Urinary bladder (tissue), 3 donors: ENCODE measurements at regions not wholly inside any gene's neighbourhood (a gene's known extent, or its start where the extent isn't known, plus 50 kb on each side); places are given as distances from the start of the nearest gene placed in this dataset.
A peak's percentile ranks its signal among the peaks of the same experiment; 100 is the strongest.
"Not testable (repeated sequence)": the region's sequence is repeated elsewhere in the genome, so short reads cannot be mapped to it uniquely, and the experiment has no call there.

Source experiments
- DNase-seq: peaks from one replicate; pipeline ENCODE4 v3.0.0-alpha.2; 2015; ENCODE audit errors: extremely low spot score
- H3K27ac ChIP-seq: one replicate; pipeline ENCODE4 v1.5.1; 2013; ENCODE audit warnings: low read depth, mild to moderate bottlenecking, moderate library complexity
- H3K36me3 ChIP-seq: one replicate; pipeline ENCODE4 v1.6.1; 2013; ENCODE audit warnings: mild to moderate bottlenecking, moderate library complexity; ENCODE audit not compliant: insufficient read depth
- H3K4me1 ChIP-seq: one replicate; pipeline ENCODE4 v1.6.1; 2013; ENCODE audit warnings: mild to moderate bottlenecking, moderate library complexity; ENCODE audit not compliant: insufficient read depth
- H3K4me3 ChIP-seq: one replicate; pipeline ENCODE4 v1.5.1; 2013; ENCODE audit warnings: low read depth, low read length
- WGBS: extraction: QIAGEN DNeasy Blood & Tissue Kit; methylation state at CpG from one replicate; pipeline ENCODE4 v1.1.7; 2013; 5-methylcytosine and 5-hydroxymethylcytosine counted together
- donor health status: healthy with polysubstance abuse.
- donor health status: healthy.

- H3K27ac ChIP-seq = no peak overlapping the region
- DNase-seq = no peak
- no peaks in the 10 kb centered on the region for H3K4me1 ChIP-seq
- H3K4me3 ChIP-seq = no peak overlapping the region
- H3K36me3 ChIP-seq = no peaks in the 10 kb centered on the region
- 98% methylated on average over 1 of the region's 1 CpG for WGBS
Measured at GRCh38 chr2:175815537-175815936, 186.5 kb downstream of the LNPK start.

DNA sequence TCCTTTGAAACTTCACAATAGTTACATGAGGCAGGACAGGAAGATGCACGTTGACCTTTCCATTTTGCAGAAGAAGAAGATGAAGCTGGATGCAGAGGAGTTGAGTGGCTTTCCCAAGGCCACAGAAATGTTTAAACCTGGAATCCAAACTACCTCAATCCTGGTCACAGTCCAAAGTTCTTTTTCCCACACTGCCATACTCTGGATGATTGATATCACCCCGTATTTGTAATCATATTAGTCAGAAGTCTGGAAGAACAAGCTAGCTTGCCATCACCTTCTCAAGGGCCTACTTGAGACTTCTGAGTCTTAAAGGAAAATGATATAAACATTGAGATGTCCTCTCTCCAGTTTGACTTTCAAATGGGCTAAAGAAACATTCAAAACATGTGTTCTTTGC lies 190.1 kb downstream of the LNPK start:
- no peak for DNase-seq
- Histone ChIP-seq H3K4me3 (no peak overlapping the region), H3K4me1 (no peaks in the 10 kb centered on the region), H3K27ac (no peak overlapping the region), H3K36me3 (no peaks in the 10 kb centered on the region)
- WGBS = 77% methylated on average over 2 of the region's 2 CpGs

GRCh38 chr2:175808858-175809257 lies 193.2 kb downstream of the LNPK start:
- no peaks in the 10 kb centered on the region for H3K4me1 ChIP-seq
- DNase-seq = no peak
- H3K4me3 ChIP-seq = no peak overlapping the region
- 98% methylated on average over 1 of the region's 1 CpG for WGBS
- no peaks in the 10 kb centered on the region for H3K36me3 ChIP-seq
- H3K27ac ChIP-seq = no peak overlapping the region

GRCh38 chr2:175808078-175808477 lies 194.0 kb downstream of the LNPK start:
- H3K4me1 ChIP-seq = no peaks in the 10 kb centered on the region
- H3K36me3 ChIP-seq = no peaks in the 10 kb centered on the region
- H3K27ac ChIP-seq = no peak overlapping the region
- no peak overlapping the region for H3K4me3 ChIP-seq
- WGBS = 57% methylated on average over 1 of the region's 1 CpG
- no peak for DNase-seq

DNA sequence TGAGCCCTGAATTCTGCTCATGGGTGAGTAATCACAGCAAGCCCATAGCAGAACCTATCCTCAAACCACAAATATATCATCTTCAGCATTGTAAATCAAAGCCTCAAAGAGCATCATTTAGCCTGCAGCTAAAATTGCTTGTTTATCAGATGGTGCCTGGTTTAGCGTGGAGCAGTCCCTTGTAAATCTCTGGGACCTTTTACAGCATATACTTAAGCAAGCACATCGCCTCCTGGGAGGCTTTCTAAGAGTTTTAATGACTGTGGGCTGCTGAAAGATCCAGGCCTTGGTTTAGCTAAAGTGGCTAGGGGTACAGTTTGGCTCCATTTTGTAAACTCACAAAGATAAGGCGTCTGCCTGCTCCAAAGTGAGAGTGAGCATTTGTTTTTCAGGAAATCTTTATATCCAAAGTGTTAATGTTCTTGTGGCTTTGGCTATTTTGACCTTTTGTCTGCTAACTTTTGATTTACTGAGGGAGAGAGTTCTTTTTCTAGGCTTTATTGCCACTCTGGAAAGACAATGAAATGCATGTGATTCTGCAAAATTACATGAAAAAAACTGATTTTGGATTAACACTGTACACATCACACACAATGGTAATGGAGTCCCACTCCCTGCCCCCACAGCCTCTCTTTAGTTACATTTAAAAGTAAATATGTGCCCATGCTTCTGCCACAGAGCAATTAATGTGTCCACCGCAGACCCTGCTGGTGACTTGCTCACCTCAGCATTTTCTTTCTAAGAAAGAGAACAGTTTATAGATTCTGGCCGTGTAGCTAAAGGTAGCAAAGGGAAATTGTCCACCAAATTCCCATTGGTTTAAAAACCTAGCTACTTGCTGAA lies 194.8 kb downstream of the LNPK start:
- peak; percentile 76 for DNase-seq
- no peaks in the 10 kb centered on the region for H3K36me3 ChIP-seq
- 45% methylated on average over 5 of the region's 5 CpGs for WGBS
- no peak overlapping the region for H3K4me3 ChIP-seq
- H3K27ac ChIP-seq = no peak overlapping the region
- H3K4me1 ChIP-seq = no peaks in the 10 kb centered on the region

GRCh38 chr2:175806570-175806969 lies 195.5 kb downstream of the LNPK start:
- no peaks in the 10 kb centered on the region for H3K4me1 ChIP-seq
- H3K4me3 ChIP-seq = no peak overlapping the region
- no peak overlapping the region for H3K27ac ChIP-seq
- 43% methylated on average over 3 of the region's 3 CpGs for WGBS
- no peaks in the 10 kb centered on the region for H3K36me3 ChIP-seq
- DNase-seq = no peak

GRCh38 chr2:175806125-175806490 lies 196.0 kb downstream of the LNPK start:
- Histone ChIP-seq H3K36me3 (no peaks in the 10 kb centered on the region), H3K4me1 (no peaks in the 10 kb centered on the region), H3K27ac (no peak overlapping the region), H3K4me3 (no peak overlapping the region)
- no peak for DNase-seq
- 53% methylated on average over 5 of the region's 5 CpGs for WGBS

DNA sequence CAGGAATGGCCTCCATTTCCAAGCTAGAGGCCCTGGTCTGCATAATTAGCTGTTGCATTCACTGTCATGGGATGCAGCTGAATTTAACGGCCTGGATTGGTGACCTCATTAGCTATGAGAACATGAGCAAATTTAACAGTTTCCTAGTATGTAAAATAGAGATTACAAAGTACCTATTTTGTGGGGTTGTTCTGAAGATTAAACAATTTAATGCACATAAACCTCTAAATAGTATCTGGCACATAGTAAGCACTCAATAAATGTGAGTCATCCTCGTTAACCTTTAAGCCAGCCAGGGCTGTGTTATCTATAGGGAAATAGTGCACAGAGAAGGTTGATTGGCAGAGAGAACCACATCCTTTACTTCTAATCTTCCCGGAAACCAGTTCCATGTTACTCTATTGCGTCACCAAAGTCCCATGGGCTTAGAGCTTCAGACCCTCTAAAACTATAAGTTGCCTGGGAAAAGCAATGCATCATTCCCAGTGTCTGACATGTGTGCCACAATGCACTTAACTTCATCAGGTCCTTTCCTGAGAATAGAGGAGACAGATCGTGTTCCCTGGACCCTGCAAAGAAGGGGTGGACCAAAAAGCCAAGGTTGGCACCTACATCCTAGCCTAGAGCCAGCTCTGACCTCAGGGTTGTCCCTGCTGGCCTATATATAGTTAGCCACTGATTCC lies 196.5 kb downstream of the LNPK start:
- H3K27ac ChIP-seq = no peak overlapping the region
- H3K4me1 ChIP-seq = no peaks in the 10 kb centered on the region
- DNase-seq = no peak
- H3K36me3 ChIP-seq = no peaks in the 10 kb centered on the region
- no peak overlapping the region for H3K4me3 ChIP-seq
- 65% methylated on average over 5 of the region's 5 CpGs for WGBS

DNA sequence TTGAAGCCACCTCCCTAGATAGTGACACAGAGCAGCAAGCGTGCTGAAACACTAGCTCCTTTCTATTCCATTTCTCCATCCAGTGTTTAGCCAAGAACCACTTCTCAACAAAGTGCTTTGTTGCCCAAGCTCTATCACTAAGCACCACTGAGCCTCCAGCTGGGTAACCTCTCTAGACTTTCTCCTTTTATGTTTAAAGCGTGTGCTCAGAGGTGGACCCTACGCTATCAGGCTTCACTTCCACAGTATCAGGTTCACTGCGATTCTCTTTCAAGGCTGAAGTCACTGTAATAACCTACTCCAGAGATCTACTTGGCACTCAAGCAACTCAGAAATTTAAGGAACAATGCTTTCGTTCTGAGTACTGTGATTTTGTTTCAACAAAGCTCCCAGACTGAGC lies 197.9 kb downstream of the LNPK start:
- Histone ChIP-seq H3K27ac (no peak overlapping the region), H3K4me1 (no peaks in the 10 kb centered on the region), H3K36me3 (no peaks in the 10 kb centered on the region), H3K4me3 (no peak overlapping the region)
- DNase-seq = no peak
- 91% methylated on average over 5 of the region's 5 CpGs for WGBS

- H3K36me3 ChIP-seq, DNase-seq, H3K4me1 ChIP-seq, H3K27ac ChIP-seq, H3K4me3 ChIP-seq: not testable (repeated sequence)
- WGBS = 94% methylated on average over 2 of the region's 2 CpGs
Measured at GRCh38 chr2:175796422-175796821, 205.6 kb downstream of the LNPK start.

DNA sequence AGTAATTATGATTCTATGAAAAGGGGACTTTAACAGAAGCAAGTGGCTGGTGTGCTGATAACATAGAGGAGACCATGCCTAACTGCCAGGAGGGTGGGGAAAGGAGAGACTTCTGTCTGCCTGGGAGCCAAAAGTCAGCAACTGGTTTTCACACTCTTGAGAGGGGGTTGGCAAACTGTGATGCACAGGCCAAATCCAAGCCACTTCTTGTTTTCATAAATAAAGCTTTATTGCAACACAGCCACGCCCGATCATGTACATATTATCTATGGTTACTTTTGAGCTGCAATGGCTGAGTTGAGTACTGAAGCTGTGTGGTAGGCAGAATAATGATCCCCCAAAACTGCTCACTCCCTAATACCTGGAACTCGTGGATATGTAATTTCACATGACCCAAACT lies 208.4 kb downstream of the LNPK start:
- H3K4me1 ChIP-seq = no peaks in the 10 kb centered on the region
- WGBS = 91% methylated on average over 3 of the region's 3 CpGs
- H3K27ac ChIP-seq = no peak overlapping the region
- no peaks in the 10 kb centered on the region for H3K36me3 ChIP-seq
- no peak overlapping the region for H3K4me3 ChIP-seq
- no peak for DNase-seq

DNA sequence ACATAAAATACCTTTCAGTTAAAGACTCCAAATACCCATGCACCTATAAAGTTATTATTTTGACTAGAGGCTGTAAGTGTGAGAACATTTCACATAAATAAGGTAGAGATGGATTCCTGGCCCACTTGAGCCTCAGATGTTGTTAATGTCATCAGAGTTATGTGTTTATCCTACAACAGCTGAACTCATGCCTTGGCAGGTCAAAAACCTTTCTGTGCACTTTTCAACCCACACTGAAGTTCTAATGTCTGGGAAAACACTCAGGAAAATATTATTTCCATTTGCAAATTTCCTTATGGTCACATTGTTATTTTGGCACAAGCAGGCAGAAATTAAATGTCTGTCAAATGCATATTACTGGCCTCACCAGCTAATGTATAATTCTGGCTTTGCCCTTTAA lies 209.2 kb downstream of the LNPK start:
- H3K4me3 ChIP-seq = no peak overlapping the region
- H3K27ac ChIP-seq = no peak overlapping the region
- no peak for DNase-seq
- no peaks in the 10 kb centered on the region for H3K4me1 ChIP-seq
- no peaks in the 10 kb centered on the region for H3K36me3 ChIP-seq

DNA sequence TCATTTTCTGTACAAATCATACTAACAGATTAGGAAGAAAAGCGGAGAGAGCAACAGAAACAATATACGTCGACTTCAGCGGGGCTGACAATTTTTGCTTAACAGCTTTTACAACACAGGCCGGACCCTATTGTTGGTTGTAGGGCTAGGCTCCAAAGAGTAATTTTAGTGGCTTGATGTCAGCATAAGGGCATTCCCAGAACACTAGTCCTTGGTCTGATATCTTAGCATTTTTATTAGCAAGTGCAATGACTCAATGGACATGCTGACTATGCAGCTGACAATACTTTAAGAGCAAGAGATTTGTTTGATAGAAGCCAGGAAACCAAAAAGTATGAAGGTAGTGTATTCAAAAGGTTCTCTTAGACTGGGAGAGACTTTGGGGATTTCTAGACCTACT lies 209.9 kb downstream of the LNPK start:
- WGBS = 62% methylated on average over 5 of the region's 5 CpGs
- Histone ChIP-seq H3K4me3 (no peak overlapping the region), H3K36me3 (no peaks in the 10 kb centered on the region), H3K4me1 (no peaks in the 10 kb centered on the region), H3K27ac (no peak overlapping the region)
- DNase-seq = no peak

DNA sequence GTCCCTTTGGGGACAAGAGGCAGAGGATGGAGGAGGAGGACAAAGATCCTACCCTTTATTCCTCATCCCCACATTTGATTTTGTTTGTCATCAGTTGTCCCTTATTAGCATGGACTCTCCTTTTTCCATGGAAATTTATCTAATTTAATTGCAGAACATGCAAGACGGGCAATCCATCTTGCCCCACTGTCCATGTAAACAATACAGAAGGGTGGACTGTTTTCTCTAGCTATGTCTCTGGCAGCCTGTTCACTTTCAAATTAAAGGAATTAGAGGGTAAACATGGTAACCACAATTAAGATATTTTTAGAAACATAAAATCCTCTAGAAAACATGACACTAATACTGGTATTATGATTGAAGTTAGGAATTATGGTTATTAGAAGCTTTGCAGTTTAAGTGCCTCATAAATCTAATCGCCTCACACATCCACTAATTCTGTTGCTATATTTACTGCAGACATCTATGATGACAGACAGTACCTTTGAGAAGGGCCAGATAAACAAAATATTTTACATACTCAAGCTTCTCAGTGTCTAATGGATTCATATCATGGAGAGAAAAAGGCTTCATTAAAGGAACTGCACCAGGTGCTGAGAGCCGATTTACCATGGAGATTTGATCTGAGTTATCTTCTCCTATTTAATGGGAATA lies 215.5 kb downstream of the LNPK start:
- Histone ChIP-seq H3K4me3 (no peak overlapping the region), H3K27ac (no peak overlapping the region), H3K36me3 (no peaks in the 10 kb centered on the region), H3K4me1 (no peaks in the 10 kb centered on the region)
- no peak for DNase-seq
- WGBS = 64% methylated on average over 3 of the region's 3 CpGs
